Mesodermal cell (in vitro differentiated cells): ENCODE measurements at regions not wholly inside any gene's neighbourhood (a gene's known extent, or its start where the extent isn't known, plus 50 kb on each side); places are given as distances from the start of the nearest gene placed in this dataset.

Source experiments
- H3K27ac ChIP-seq: 2 replicates; pipeline ENCODE4 v1.7.0; 2013; ENCODE audit warnings: mild to moderate bottlenecking, low read depth, low read length, moderate library complexity; ENCODE audit not compliant: severe bottlenecking
- H3K36me3 ChIP-seq: 2 replicates; pipeline ENCODE4 v1.7.1; 2013; ENCODE audit warnings: mild to moderate bottlenecking, low read length, moderate library complexity; ENCODE audit not compliant: control insufficient read depth, insufficient read depth
- H3K4me1 ChIP-seq: one replicate; pipeline ENCODE4 v1.7.1; 2013; ENCODE audit warnings: mild to moderate bottlenecking, low read length; ENCODE audit not compliant: insufficient read depth, control insufficient read depth, poor library complexity, severe bottlenecking
- H3K4me3 ChIP-seq: 2 replicates; pipeline ENCODE4 v1.7.0; 2013; ENCODE audit warnings: low read length, control low read depth, mild to moderate bottlenecking; ENCODE audit not compliant: insufficient read depth, poor library complexity, severe bottlenecking; ENCODE audit errors: extremely low read depth
- H3K9me3 ChIP-seq: 2 replicates; pipeline ENCODE4 v1.7.1; 2013; ENCODE audit warnings: mild to moderate bottlenecking, low read length, moderate library complexity; ENCODE audit not compliant: control insufficient read depth
- WGBS, 2 experiments: methylation state at CpG; one replicate each; pipeline ENCODE4 v1.1.5; 2013; ENCODE audit warnings: missing lambda C conversion rate in 2 of 2; ENCODE audit not compliant: insufficient coverage in 2 of 2; 5-methylcytosine and 5-hydroxymethylcytosine counted together

GRCh38 chr11:115860246-115860645, 356.0 kb upstream of the CADM1 start:
- 71 to 75% methylated on average over 1 of the region's 1 CpG for WGBS, 2 experiments
- peaks cover 4% of the 10 kb centered on the region for H3K9me3 ChIP-seq
- no peak overlapping the region for H3K27ac ChIP-seq

DNA sequence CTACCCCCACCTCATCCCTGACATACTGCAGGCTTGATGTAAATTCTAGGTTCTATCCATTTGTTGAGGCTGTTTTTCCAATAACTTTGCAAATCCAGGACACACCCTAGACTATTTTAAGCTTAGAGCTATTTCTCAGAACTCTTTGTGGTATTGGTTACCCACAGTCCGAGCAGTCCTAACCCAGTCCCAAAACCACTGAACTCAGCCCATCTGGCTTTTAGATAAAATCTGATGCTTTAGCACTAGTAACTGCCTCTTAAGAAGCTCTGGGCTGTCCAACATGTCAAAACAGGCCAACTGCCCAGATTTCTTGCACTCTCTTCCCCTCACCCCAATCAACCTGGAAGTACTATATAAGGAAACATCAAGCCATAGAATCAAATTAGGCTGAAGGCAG, 344.4 kb upstream of the CADM1 start:
- Histone ChIP-seq H3K36me3 (no peaks in the 10 kb centered on the region), H3K27ac (no peak overlapping the region), H3K9me3 (no peaks in the 10 kb centered on the region), H3K4me3 (no peak overlapping the region), H3K4me1 (no peaks in the 10 kb centered on the region)
- WGBS, 2 experiments = 100% methylated on average over 1 of the region's 1 CpG; no CpG with 5 or more reads in 1 of the 2 experiments

More at GRCh38 chr11:115860246-115860645, 356.0 kb upstream of the CADM1 start:
- H3K4me3 ChIP-seq = no peak overlapping the region
- no peaks in the 10 kb centered on the region for H3K4me1 ChIP-seq
- H3K36me3 ChIP-seq = no peaks in the 10 kb centered on the region

DNA sequence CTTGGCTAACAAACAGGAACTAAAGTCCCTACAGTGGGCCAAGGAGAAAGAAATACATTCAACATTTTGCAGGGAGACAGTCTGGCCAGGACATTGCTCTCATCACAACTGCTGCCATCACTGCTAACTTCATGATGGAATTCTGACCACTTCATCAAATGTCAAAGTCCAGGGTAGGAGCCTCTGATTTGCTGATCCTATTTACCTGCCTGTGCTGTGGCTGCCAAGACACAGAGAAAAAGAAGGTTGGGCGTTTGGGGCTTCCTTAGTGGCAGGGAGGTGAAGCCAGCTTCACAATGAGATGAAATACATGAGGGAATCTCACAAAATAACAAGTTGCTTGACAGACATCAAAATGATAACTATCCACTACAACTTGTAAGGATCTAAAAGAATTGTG, 343.9 kb upstream of the CADM1 start:
- no peak overlapping the region for H3K4me3 ChIP-seq
- H3K4me1 ChIP-seq = no peaks in the 10 kb centered on the region
- 60% methylated on average over 1 of the region's 1 CpG; no CpG with 5 or more reads in 1 of the 2 experiments for WGBS, 2 experiments
- no peak overlapping the region for H3K27ac ChIP-seq
- no peaks in the 10 kb centered on the region for H3K36me3 ChIP-seq
- no peaks in the 10 kb centered on the region for H3K9me3 ChIP-seq

DNA sequence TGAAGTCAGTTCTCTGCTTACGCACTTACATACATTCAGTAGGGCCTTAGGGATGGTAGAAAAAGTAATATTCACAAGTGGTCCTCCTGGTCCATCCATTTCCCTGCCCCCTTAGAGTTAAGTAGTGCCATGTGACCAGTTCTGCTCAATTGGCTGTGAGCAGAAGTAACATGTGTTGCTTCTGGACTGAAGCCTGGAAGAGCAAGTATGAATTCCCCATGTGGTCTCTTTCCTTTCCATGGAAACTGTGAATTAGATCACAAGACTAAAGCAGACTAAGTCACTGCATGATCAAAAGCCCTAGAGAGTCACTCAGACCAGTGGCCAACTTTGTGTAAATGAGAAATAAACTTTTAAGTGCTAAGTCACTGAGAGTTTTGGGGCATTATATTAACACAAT, 341.7 kb upstream of the CADM1 start:
- H3K27ac ChIP-seq = no peak overlapping the region
- WGBS, 2 experiments = 83% methylated on average over 1 of the region's 1 CpG; no CpG with 5 or more reads in 1 of the 2 experiments
- no peak overlapping the region for H3K4me3 ChIP-seq
- no peaks in the 10 kb centered on the region for H3K4me1 ChIP-seq
- H3K9me3 ChIP-seq = no peaks in the 10 kb centered on the region
- H3K36me3 ChIP-seq = no peaks in the 10 kb centered on the region

DNA sequence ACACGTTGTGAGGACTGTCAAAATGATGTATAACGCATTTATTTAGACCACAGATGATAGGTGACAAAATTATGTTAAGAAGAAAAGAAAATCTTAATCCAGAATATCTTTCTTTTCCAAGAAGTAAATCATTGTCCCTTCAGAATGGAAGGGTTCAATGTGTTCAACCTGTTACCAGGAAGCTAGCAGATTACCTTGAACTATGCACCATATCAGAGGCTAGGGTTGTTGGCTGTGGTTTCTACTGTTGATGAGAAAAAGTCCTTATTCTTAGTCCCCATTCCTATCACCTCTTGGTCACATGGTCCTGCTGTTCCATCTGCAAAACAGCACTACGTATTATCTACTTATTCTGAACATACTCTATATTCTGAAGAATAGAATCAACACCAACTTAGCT, 339.5 kb upstream of the CADM1 start:
- no peaks in the 10 kb centered on the region for H3K9me3 ChIP-seq
- 61% methylated on average over 3 of the region's 3 CpGs; no CpG with 5 or more reads in 1 of the 2 experiments for WGBS, 2 experiments
- no peaks in the 10 kb centered on the region for H3K36me3 ChIP-seq

DNA sequence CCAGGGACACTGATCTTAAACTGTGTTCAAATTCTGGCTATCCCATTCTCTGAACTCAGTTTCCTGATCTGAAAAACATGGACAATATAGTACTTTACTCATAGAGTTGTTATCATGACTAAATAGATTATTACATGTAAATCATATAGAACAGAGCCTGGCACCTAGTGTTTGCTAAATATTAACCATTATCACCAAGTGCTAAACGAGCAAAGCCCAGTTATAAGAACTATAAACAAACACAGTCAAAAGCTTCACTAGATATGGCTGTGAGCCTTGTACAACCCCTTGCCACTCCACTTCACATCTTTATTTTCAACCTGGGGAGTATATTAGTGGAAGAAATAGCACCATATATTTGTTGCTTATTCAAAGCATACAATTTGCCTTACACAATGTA, 338.9 kb upstream of the CADM1 start:
- no peaks in the 10 kb centered on the region for H3K9me3 ChIP-seq
- H3K36me3 ChIP-seq = no peaks in the 10 kb centered on the region
- no peak overlapping the region for H3K4me3 ChIP-seq
- H3K27ac ChIP-seq = no peak overlapping the region
- WGBS, 2 experiments = 100% methylated on average over 1 of the region's 1 CpG; no CpG with 5 or more reads in 1 of the 2 experiments
- H3K4me1 ChIP-seq = no peaks in the 10 kb centered on the region

More for the DNA sequence above, 339.5 kb upstream of the CADM1 start:
- H3K4me3 ChIP-seq = no peak overlapping the region
- no peaks in the 10 kb centered on the region for H3K4me1 ChIP-seq
- no peak overlapping the region for H3K27ac ChIP-seq

- WGBS, 2 experiments = no CpG with 5 or more reads among the region's 1 CpG
- no peaks in the 10 kb centered on the region for H3K9me3 ChIP-seq
- no peaks in the 10 kb centered on the region for H3K36me3 ChIP-seq
- no peak overlapping the region for H3K4me3 ChIP-seq
- H3K27ac ChIP-seq = no peak overlapping the region
- no peaks in the 10 kb centered on the region for H3K4me1 ChIP-seq
Measured at GRCh38 chr11:115820026-115820425, 315.8 kb upstream of the CADM1 start.

GRCh38 chr11:115819014-115819413, 314.8 kb upstream of the CADM1 start:
- Histone ChIP-seq H3K36me3 (no peaks in the 10 kb centered on the region), H3K4me3 (no peak overlapping the region), H3K9me3 (no peaks in the 10 kb centered on the region), H3K27ac (no peak overlapping the region), H3K4me1 (no peaks in the 10 kb centered on the region)
- WGBS, 2 experiments = 85 to 100% methylated on average over 2 of the region's 3 CpGs

DNA sequence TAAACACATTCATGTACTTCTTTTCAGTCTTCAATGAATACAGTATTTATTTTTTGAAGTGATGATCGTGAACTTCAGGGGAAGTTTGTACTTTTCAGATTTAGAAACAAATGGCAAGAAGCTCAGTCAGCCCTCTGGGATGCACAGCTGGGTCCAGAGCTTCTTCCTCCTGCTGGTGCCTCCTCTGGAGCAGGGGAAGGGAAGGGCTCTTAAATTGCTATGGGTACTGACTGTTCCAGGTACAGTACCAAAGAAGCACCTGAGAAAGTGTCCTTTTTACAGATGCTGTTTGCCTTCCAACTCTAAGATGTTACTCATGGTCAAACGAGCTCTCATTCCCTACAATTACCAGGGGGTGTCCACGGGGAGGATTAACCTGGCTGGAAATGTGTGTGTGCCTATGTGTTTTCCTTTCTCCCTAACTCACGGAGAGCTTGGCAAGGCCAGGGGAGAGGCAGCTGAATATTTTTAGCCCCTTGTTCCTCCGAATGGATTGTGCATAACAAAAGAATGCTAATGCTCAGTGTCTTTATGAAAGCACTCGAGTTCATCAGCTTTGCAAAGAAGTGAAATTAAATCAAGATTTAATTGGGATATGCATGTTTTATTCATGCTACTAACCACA, 313.7 kb upstream of the CADM1 start:
- Histone ChIP-seq H3K9me3 (no peaks in the 10 kb centered on the region), H3K27ac (no peak overlapping the region), H3K36me3 (no peaks in the 10 kb centered on the region), H3K4me1 (no peaks in the 10 kb centered on the region), H3K4me3 (no peak overlapping the region)
- WGBS, 2 experiments = 34 to 48% methylated on average over 2 of the region's 6 CpGs

DNA sequence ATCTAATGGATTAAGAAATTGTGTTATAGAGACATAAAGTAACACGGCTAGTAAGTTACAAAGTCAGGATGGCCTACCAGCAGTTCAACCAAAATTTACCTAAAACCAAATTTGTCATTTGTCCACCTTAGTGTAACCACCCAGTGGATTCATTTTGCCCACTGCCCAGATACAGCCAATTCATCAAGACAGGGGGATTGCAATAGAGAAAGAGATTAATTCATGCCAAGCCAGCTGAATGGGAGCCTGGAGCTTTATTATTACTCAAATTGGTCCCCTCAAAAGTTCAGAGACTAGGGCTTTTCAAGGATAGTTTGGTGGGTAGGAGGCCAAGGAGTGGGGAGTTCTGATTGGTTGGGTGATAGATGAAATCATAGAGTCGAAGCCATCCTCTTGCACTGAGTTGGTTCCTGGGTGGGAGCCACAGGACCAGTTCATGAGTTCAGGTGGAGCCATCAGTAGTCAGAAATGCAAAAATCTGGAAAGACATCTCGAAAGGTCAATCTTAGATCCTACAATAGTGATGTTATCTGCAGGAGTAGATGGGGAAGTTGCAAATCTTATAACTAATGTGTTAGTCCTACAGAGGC, 304.2 kb upstream of the CADM1 start:
- Histone ChIP-seq H3K4me3 (no peak overlapping the region), H3K9me3 (peaks cover 12% of the 10 kb centered on the region), H3K27ac (no peak overlapping the region), H3K4me1 (no peaks in the 10 kb centered on the region), H3K36me3 (no peaks in the 10 kb centered on the region)
- 85 to 86% methylated on average over 1 to 2 of the region's 3 CpGs for WGBS, 2 experiments

GRCh38 chr11:115806056-115806455, 301.8 kb upstream of the CADM1 start:
- no peak overlapping the region for H3K4me3 ChIP-seq

More at GRCh38 chr11:115806056-115806455, 301.8 kb upstream of the CADM1 start:
- Histone ChIP-seq H3K9me3 (peaks cover 12% of the 10 kb centered on the region), H3K4me1 (no peaks in the 10 kb centered on the region), H3K36me3 (no peaks in the 10 kb centered on the region), H3K27ac (no peak overlapping the region)
- WGBS, 2 experiments = 100% methylated on average over 2 of the region's 2 CpGs
